ENCODE measurements at regions not wholly inside any gene's neighbourhood (a gene's known extent, or its start where the extent isn't known, plus 50 kb on each side); places are given as distances from the start of the nearest gene placed in this dataset.

GRCh38 chr10:84844461-84844860 is 516.1 kb downstream of the CCSER2 start:
- H3K4me1 ChIP-seq: peaks cover 0 to 5% (median 0%) of the 10 kb centered on the region in 9 donors
- no peak for DNase-seq
- H3K36me3 ChIP-seq: no peaks in the 10 kb centered on the region
- WGBS, 2 donors: 15 to 23% methylated on average over 2 of the region's 2 CpGs
- H3K4me3 ChIP-seq: no peak overlapping the region
- intact Hi-C loops (cut with DNase I): loop anchor here in 5 of 10 donors (5.0 to 10.0 kb wide), 2 partner anchors 60 to 62 kb away; no protein-coding TSS in a partner anchor
- no peak overlapping the region for H3K27ac ChIP-seq
- H3K27me3 ChIP-seq: no peaks in the 10 kb centered on the region
- no peak for TF ChIP-seq CTCF (IDR thresholded peaks at IDR 0.05)
- H3K9me3 ChIP-seq: no peaks in the 10 kb centered on the region
- ATAC-seq: no peak

- ATAC-seq: peak in 4 of 8 donors; percentile 56 to 69 (median 62)
- peak; percentile 5 to 63 (median 41) for TF ChIP-seq CTCF (IDR thresholded peaks at IDR 0.05)
- no peak overlapping the region for H3K4me3 ChIP-seq
- H3K27ac ChIP-seq: no peak overlapping the region
- intact Hi-C loops (cut with DNase I): loop anchor here in 4 of 10 donors (10.0 kb wide), 1 partner anchor 61 kb away; no protein-coding TSS in a partner anchor
- peaks cover 0 to 5% (median 0%) of the 10 kb centered on the region in 9 donors for H3K4me1 ChIP-seq
- 78 to 88% methylated on average over 2 of the region's 2 CpGs for WGBS, 2 donors
- no peaks in the 10 kb centered on the region for H3K9me3 ChIP-seq
- no peak for DNase-seq
- no peaks in the 10 kb centered on the region for H3K36me3 ChIP-seq
- H3K27me3 ChIP-seq: no peaks in the 10 kb centered on the region
Measured at GRCh38 chr10:84845628-84846261, 517.4 kb downstream of the CCSER2 start.

- Histone ChIP-seq H3K9me3 (no peaks in the 10 kb centered on the region), H3K4me1 (peaks cover 0 to 5% (median 0%) of the 10 kb centered on the region in 9 donors), H3K27me3 (no peaks in the 10 kb centered on the region), H3K27ac (no peak overlapping the region), H3K4me3 (no peak overlapping the region), H3K36me3 (no peaks in the 10 kb centered on the region)
- WGBS, 2 donors: 75 to 86% methylated on average over 4 of the region's 4 CpGs
- no peak for DNase-seq
- no peak for TF ChIP-seq CTCF (IDR thresholded peaks at IDR 0.05)
- no peak for ATAC-seq
- intact Hi-C loops (cut with DNase I): loop anchor here in 4 of 10 donors (10.0 kb wide), 1 partner anchor 62 kb away; no protein-coding TSS in a partner anchor
Measured at GRCh38 chr10:84846658-84847316, 518.4 kb downstream of the CCSER2 start.

GRCh38 chr10:84848967-84849366 is 520.6 kb downstream of the CCSER2 start:
- H3K4me3 ChIP-seq: no peak overlapping the region
- H3K27ac ChIP-seq: no peak overlapping the region
- H3K27me3 ChIP-seq: no peaks in the 10 kb centered on the region
- peaks cover 0 to 5% (median 0%) of the 10 kb centered on the region in 9 donors for H3K4me1 ChIP-seq
- H3K36me3 ChIP-seq: no peaks in the 10 kb centered on the region
- DNase-seq (no peak), ATAC-seq (no peak)
- WGBS, 2 donors: 35 to 39% methylated on average over 2 of the region's 2 CpGs
- intact Hi-C loops (cut with DNase I): loop anchor here in 4 of 10 donors (10.0 kb wide), 1 partner anchor 64 kb away; no protein-coding TSS in a partner anchor
- no peak for TF ChIP-seq CTCF (IDR thresholded peaks at IDR 0.05)
- no peaks in the 10 kb centered on the region for H3K9me3 ChIP-seq
